SK-N-SH (cell line): ENCODE measurements at regions not wholly inside any gene's neighbourhood (a gene's known extent, or its start where the extent isn't known, plus 50 kb on each side); places are given as distances from the start of the nearest gene placed in this dataset.

Experiments used
- EZH2phosphoT487 ChIP-seq: fragments of 200-600 bp; sonication (generic); IDR thresholded peaks from 2 replicates; pipeline ENCODE4 v1.6.1; 2017; ENCODE audit warnings: low read depth, mixed run types, mild to moderate bottlenecking, antibody characterized with exemption, moderate library complexity, borderline replicate concordance
- GABPA ChIP-seq: IDR thresholded peaks from 2 replicates; pipeline ENCODE4 v1.4.0; 2012; ENCODE audit warnings: low read depth, mild to moderate bottlenecking
- JUND ChIP-seq: IDR thresholded peaks from 2 replicates; pipeline ENCODE4 v1.4.0; 2012
- POLR2AphosphoS5 ChIP-seq: IDR thresholded peaks from 2 replicates; pipeline ENCODE4 v1.6.1; 2012; ENCODE audit warnings: low read depth, low read length
- RAD21 ChIP-seq: IDR thresholded peaks from 2 replicates; pipeline ENCODE4 v1.6.1; 2012; ENCODE audit warnings: mild to moderate bottlenecking, low read length
- SIN3A ChIP-seq: IDR thresholded peaks from 2 replicates; pipeline ENCODE4 v1.6.1; 2012; ENCODE audit warnings: low read depth, mild to moderate bottlenecking, low read length, moderate library complexity, borderline replicate concordance
- USF2 ChIP-seq: fragments of 150-350 bp; IDR thresholded peaks from 2 replicates; pipeline ENCODE4 v1.6.1; 2017; ENCODE audit warnings: antibody characterized with exemption, low read length, low read depth, borderline replicate concordance
- TF ChIP-seq, protein P1 (sequence below): fragments of 200-600 bp; sonication (generic); IDR thresholded peaks from 2 replicates; pipeline ENCODE4 v1.6.1; 2017; ENCODE audit warnings: antibody characterized with exemption, mild to moderate bottlenecking, moderate library complexity
- TF ChIP-seq, protein P2 (sequence below): IDR thresholded peaks from 2 replicates; pipeline ENCODE4 v1.6.1; 2012; ENCODE audit warnings: mild to moderate bottlenecking, low read depth, low read length, moderate library complexity

- TF ChIP-seq, protein P1, sequence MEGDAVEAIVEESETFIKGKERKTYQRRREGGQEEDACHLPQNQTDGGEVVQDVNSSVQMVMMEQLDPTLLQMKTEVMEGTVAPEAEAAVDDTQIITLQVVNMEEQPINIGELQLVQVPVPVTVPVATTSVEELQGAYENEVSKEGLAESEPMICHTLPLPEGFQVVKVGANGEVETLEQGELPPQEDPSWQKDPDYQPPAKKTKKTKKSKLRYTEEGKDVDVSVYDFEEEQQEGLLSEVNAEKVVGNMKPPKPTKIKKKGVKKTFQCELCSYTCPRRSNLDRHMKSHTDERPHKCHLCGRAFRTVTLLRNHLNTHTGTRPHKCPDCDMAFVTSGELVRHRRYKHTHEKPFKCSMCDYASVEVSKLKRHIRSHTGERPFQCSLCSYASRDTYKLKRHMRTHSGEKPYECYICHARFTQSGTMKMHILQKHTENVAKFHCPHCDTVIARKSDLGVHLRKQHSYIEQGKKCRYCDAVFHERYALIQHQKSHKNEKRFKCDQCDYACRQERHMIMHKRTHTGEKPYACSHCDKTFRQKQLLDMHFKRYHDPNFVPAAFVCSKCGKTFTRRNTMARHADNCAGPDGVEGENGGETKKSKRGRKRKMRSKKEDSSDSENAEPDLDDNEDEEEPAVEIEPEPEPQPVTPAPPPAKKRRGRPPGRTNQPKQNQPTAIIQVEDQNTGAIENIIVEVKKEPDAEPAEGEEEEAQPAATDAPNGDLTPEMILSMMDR: no peak
- TF ChIP-seq RAD21 (no peak), POLR2AphosphoS5 (no peak), SIN3A (no peak), GABPA (no peak), EZH2phosphoT487 (no peak), JUND (no peak), USF2 (no peak)
- TF ChIP-seq, protein P2, sequence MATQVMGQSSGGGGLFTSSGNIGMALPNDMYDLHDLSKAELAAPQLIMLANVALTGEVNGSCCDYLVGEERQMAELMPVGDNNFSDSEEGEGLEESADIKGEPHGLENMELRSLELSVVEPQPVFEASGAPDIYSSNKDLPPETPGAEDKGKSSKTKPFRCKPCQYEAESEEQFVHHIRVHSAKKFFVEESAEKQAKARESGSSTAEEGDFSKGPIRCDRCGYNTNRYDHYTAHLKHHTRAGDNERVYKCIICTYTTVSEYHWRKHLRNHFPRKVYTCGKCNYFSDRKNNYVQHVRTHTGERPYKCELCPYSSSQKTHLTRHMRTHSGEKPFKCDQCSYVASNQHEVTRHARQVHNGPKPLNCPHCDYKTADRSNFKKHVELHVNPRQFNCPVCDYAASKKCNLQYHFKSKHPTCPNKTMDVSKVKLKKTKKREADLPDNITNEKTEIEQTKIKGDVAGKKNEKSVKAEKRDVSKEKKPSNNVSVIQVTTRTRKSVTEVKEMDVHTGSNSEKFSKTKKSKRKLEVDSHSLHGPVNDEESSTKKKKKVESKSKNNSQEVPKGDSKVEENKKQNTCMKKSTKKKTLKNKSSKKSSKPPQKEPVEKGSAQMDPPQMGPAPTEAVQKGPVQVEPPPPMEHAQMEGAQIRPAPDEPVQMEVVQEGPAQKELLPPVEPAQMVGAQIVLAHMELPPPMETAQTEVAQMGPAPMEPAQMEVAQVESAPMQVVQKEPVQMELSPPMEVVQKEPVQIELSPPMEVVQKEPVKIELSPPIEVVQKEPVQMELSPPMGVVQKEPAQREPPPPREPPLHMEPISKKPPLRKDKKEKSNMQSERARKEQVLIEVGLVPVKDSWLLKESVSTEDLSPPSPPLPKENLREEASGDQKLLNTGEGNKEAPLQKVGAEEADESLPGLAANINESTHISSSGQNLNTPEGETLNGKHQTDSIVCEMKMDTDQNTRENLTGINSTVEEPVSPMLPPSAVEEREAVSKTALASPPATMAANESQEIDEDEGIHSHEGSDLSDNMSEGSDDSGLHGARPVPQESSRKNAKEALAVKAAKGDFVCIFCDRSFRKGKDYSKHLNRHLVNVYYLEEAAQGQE: no peak
Observed at GRCh38 chr2:84160453-84160852, 298.6 kb downstream of the SUCLG1 start.
